Transverse colon (tissue), 4 donors: ENCODE measurements at regions not wholly inside any gene's neighbourhood (a gene's known extent, or its start where the extent isn't known, plus 50 kb on each side); places are given as distances from the start of the nearest gene placed in this dataset.

Source experiments
- DNase-seq: peaks from one replicate; pipeline ENCODE4 v3.0.0-alpha.2; 2019
- H3K27ac ChIP-seq, 4 donors: fragments of 200-600 bp; sonication (generic); 2 replicates each; pipeline ENCODE4 v1.5.1; 2016 to 2018; ENCODE audit warnings: inconsistent platforms in 4 of 4
- H3K27me3 ChIP-seq: fragments of 200-600 bp; sonication (generic); 2 replicates; pipeline ENCODE4 v1.5.1; 2017; ENCODE audit warnings: inconsistent platforms
- H3K36me3 ChIP-seq, 4 donors: fragments of 200-600 bp; sonication (generic); 2 replicates each; pipeline ENCODE4 v1.5.1; 2017 to 2019; ENCODE audit warnings: inconsistent platforms in 4 of 4
- H3K4me1 ChIP-seq, 4 donors: fragments of 200-600 bp; sonication (generic); 2 replicates each; pipeline ENCODE4 v1.5.1; 2017 to 2020; ENCODE audit warnings: inconsistent platforms in 4 of 4
- H3K4me3 ChIP-seq, 4 donors: fragments of 200-600 bp; sonication (generic); 1 replicate in 1 of 4; 2 replicates in 3 of 4; pipeline versions ENCODE4 v1.5.1 to v1.6.1; 2017 to 2019; ENCODE audit warnings: inconsistent platforms in 4 of 4
- H3K9me3 ChIP-seq, 2 donors: fragments of 200-600 bp; sonication (generic); 2 replicates each; pipeline ENCODE4 v1.5.1; 2017 to 2019; ENCODE audit warnings: inconsistent platforms in 2 of 2
- CTCF ChIP-seq, 5 experiments: fragments of 200-600 bp in 3 of 5; fragments of 450-650 bp in 2 of 5; sonication (generic) in 3 of 5; IDR thresholded peaks; 1 replicate in 2 of 5; 2 replicates in 3 of 5; pipeline ENCODE4 v1.5.1; 2016 to 2017; ENCODE audit warnings: antibody characterized with exemption in 5 of 5, inconsistent platforms in 3 of 5, mild to moderate bottlenecking in 2 of 5, moderate library complexity in 1 of 5
- EP300 ChIP-seq: sonication (generic); formaldehyde crosslinking; IDR thresholded peaks from one replicate; pipeline ENCODE4 v1.6.1; 2017; ENCODE audit warnings: antibody characterized with exemption, low read depth
- POLR2A ChIP-seq: fragments of 450-650 bp; IDR thresholded peaks from one replicate; pipeline ENCODE4 v1.6.1; 2016; ENCODE audit warnings: antibody characterized with exemption, mild to moderate bottlenecking, moderate library complexity
- POLR2AphosphoS5 ChIP-seq, 3 donors: sonication (generic); formaldehyde crosslinking; IDR thresholded peaks; one replicate each; pipeline ENCODE4 v1.6.1; 2016; ENCODE audit warnings: antibody characterized with exemption in 3 of 3
- WGBS, 2 donors: methylation state at CpG; one replicate each; pipeline ENCODE4 v1.1.5; 2018; ENCODE audit warnings: low coverage in 1 of 2; 5-methylcytosine and 5-hydroxymethylcytosine counted together
- in situ Hi-C, 4 donors: fragments of 200-750 bp; cut with MboI; loops; one replicate each; pipeline versions ENCODE4 v1.15.0 to v1.15.1; 2017; ENCODE audit warnings: low sequenced_read_pairs in 3 of 4, low pct_ligation_motif_present in 1 of 4, low pct_unique_long_range_greater_than_20kb in 1 of 4
- intact Hi-C: fragments of 100-400 bp; cut with DNase I; formaldehyde crosslinking; loops from one replicate; pipeline ENCODE4 v1.15.1; 2023; ENCODE audit warnings: low total_unique reads

- no peaks in the 10 kb centered on the region for H3K9me3 ChIP-seq
- TF ChIP-seq POLR2AphosphoS5 (IDR thresholded peaks at IDR 0.05), result no peak
- no peak for TF ChIP-seq CTCF (IDR thresholded peaks at IDR 0.05)
- TF ChIP-seq EP300, result no peak
- no peak overlapping the region for H3K4me3 ChIP-seq
- intact Hi-C loops (no loop called here), in situ Hi-C loops (no loop called here)
- H3K4me1 ChIP-seq, result no peaks in the 10 kb centered on the region
- H3K27me3 ChIP-seq, result no peaks in the 10 kb centered on the region
- DNase-seq, result no peak
- 35% methylated on average over 1 of the region's 1 CpG; no CpG with 5 or more reads in 1 of the 2 donors for WGBS, 2 donors
- H3K27ac ChIP-seq, result no peak overlapping the region
- no peaks in the 10 kb centered on the region for H3K36me3 ChIP-seq
These were observed 165.2 kb upstream of the NFIB start for GRCh38 chr9:14479163-14479560.

DNA sequence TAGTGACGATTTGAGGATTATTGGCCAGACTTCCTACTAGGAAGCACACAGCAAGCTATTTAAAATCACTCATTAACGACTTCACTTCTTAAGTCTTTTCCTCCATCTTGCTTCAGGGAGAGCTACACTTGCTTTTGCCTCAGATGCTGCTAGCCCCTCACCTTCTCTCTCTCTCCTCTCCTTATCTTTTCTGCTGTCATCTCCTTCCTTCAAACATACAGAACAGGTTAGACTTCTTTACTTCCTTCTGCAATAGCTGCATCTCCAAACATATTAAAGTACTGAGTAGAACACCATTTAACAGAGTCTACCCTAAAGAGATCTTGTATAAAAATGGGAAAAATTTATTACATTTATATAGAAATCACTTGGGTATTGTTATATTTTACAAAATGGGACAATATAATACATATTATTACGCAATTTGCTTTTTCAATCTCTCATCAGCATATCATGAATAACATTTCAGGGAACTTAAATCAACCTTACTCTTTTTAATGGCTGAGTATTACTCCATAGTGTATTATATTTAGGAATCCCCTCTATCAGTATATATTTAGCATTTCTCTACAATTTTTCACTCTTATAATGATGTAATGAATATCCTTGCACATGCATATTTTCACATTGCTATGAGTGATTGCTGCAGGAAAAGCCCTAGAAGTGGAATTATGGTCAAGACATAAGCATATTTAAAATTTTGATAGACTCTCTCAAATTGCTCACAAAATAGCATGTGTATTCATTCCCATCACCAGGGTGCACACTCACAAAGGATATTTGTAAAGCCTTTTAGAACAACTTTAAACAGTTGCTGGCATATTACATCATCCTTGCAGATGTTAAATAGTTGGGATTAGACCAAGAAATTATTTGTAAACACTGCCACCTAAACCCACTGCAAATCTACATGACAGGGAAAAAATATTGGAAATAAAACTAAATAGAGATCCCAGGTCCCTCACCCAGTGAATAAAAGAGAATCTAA, 164.5 kb upstream of the NFIB start:
- H3K27ac ChIP-seq, result no peak overlapping the region
- no peak overlapping the region for H3K4me3 ChIP-seq
- no peaks in the 10 kb centered on the region for H3K9me3 ChIP-seq
- 54 to 66% methylated on average over 3 of the region's 3 CpGs for WGBS, 2 donors
- no peaks in the 10 kb centered on the region for H3K4me1 ChIP-seq
- in situ Hi-C loops (no loop called here), intact Hi-C loops (no loop called here)
- TF ChIP-seq CTCF (IDR thresholded peaks at IDR 0.05) (no peak), EP300 (no peak), POLR2A (no peak), POLR2AphosphoS5 (IDR thresholded peaks at IDR 0.05) (no peak)
- no peaks in the 10 kb centered on the region for H3K27me3 ChIP-seq
- H3K36me3 ChIP-seq, result no peaks in the 10 kb centered on the region
- DNase-seq, result no peak

DNA sequence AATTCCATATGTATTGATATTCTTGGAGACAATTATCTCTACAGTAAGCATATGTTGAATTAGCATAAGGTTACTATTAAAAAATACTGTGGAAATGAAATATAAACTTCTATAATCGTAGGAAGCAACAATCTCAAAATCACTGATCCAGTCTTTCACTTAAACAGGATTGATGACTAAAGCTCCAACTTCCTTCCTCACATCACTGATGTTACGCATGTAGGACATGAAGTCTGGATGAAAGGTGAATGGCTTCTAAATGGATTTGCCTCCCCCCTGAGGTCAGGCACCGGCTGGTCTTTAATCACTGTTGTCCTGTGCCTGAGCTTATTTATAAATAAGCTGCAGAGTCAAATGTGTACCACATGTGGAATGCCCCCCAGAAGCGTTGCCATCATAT, 157.1 kb upstream of the NFIB start:
- Histone ChIP-seq H3K27me3 (no peaks in the 10 kb centered on the region), H3K36me3 (no peaks in the 10 kb centered on the region), H3K27ac (no peak overlapping the region), H3K4me1 (no peaks in the 10 kb centered on the region), H3K9me3 (no peaks in the 10 kb centered on the region), H3K4me3 (no peak overlapping the region)
- in situ Hi-C loops, result no loop called here
- DNase-seq, result no peak
- WGBS, 2 donors, result 73 to 85% methylated on average over 4 of the region's 4 CpGs
- TF ChIP-seq POLR2AphosphoS5 (IDR thresholded peaks at IDR 0.05) (no peak), POLR2A (no peak), CTCF (IDR thresholded peaks at IDR 0.05) (no peak), EP300 (no peak)
- intact Hi-C loops, result no loop called here

GRCh38 chr9:14467675-14468374, 153.9 kb upstream of the NFIB start:
- TF ChIP-seq POLR2A, result no peak
- no peaks in the 10 kb centered on the region for H3K27me3 ChIP-seq
- no peak overlapping the region for H3K27ac ChIP-seq
- intact Hi-C loops (no loop called here), in situ Hi-C loops (no loop called here)
- no peaks in the 10 kb centered on the region for H3K4me1 ChIP-seq
- no peak for DNase-seq
- no peak overlapping the region for H3K4me3 ChIP-seq
- H3K9me3 ChIP-seq, result no peaks in the 10 kb centered on the region
- 80 to 82% methylated on average over 3 of the region's 3 CpGs for WGBS, 2 donors
- no peaks in the 10 kb centered on the region for H3K36me3 ChIP-seq
